Astrocyte (in vitro differentiated cells and primary cell): ENCODE measurements at regions not wholly inside any gene's neighbourhood (a gene's known extent, or its start where the extent isn't known, plus 50 kb on each side); places are given as distances from the start of the nearest gene placed in this dataset.

Experiments used
- DNase-seq: peaks from one replicate; pipeline ENCODE4 v3.0.0-alpha.2; 2010; ENCODE audit warnings: low read depth
- FAIRE-seq: peaks from 2 replicates; lab custom pipeline; 2011; peaks lifted over from hg19 to GRCh38; lab: Jason Lieb, UNC
- H2AFZ ChIP-seq: 2 replicates; pipeline ENCODE4 v1.6.0; 2012; ENCODE audit warnings: low read depth, low read length, inconsistent platforms
- H3K27ac ChIP-seq: 2 replicates; pipeline ENCODE4 v1.5.1; 2011; ENCODE audit warnings: low read depth, low read length, inconsistent platforms
- H3K27me3 ChIP-seq: 2 replicates; pipeline ENCODE4 v1.6.0; 2011; ENCODE audit warnings: low read length, inconsistent platforms; ENCODE audit not compliant: insufficient read depth
- H3K36me3 ChIP-seq: 2 replicates; pipeline ENCODE4 v1.5.1; 2011; ENCODE audit warnings: low read length, inconsistent platforms; ENCODE audit not compliant: insufficient read depth
- H3K4me1 ChIP-seq: 2 replicates; pipeline ENCODE4 v1.5.1; 2011; ENCODE audit warnings: low read length, inconsistent platforms; ENCODE audit not compliant: insufficient read depth
- H3K4me2 ChIP-seq: 2 replicates; pipeline ENCODE4 v1.6.0; 2012; ENCODE audit warnings: low read length, inconsistent platforms
- H3K4me3 ChIP-seq: 2 replicates; pipeline ENCODE4 v1.5.1; 2011; ENCODE audit warnings: low read depth, mild to moderate bottlenecking, low read length, inconsistent platforms; ENCODE audit not compliant: insufficient read depth
- H3K79me2 ChIP-seq: 2 replicates; pipeline ENCODE4 v1.6.0; 2012; ENCODE audit warnings: mild to moderate bottlenecking, low read length, inconsistent platforms; ENCODE audit not compliant: insufficient read depth
- H3K9ac ChIP-seq: 2 replicates; pipeline ENCODE4 v1.6.0; 2012; ENCODE audit warnings: mild to moderate bottlenecking, low read length, inconsistent platforms
- H3K9me3 ChIP-seq: 2 replicates; pipeline ENCODE4 v1.5.1; 2012; ENCODE audit warnings: low read depth, mild to moderate bottlenecking, low read length, inconsistent platforms; ENCODE audit not compliant: insufficient read depth
- H4K20me1 ChIP-seq: 2 replicates; pipeline ENCODE4 v1.6.0; 2012; ENCODE audit warnings: low read length, inconsistent platforms; ENCODE audit not compliant: insufficient read depth
- H3K27ac Mint-ChIP-seq: one replicate; pipeline ENCODE4 v1.8.0; 2021; ENCODE audit warnings: mild to moderate bottlenecking, mixed read lengths; ENCODE audit not compliant: unreplicated experiment
- H3K27me3 Mint-ChIP-seq: one replicate; pipeline ENCODE4 v1.8.0; 2021; ENCODE audit warnings: low read depth, mixed read lengths; ENCODE audit not compliant: unreplicated experiment
- H3K36me3 Mint-ChIP-seq: one replicate; pipeline ENCODE4 v1.8.0; 2021; ENCODE audit warnings: low read depth, mixed read lengths; ENCODE audit not compliant: unreplicated experiment
- H3K4me1 Mint-ChIP-seq: one replicate; pipeline ENCODE4 v1.8.0; 2021; ENCODE audit warnings: low read depth, mixed read lengths; ENCODE audit not compliant: unreplicated experiment
- H3K4me3 Mint-ChIP-seq: one replicate; pipeline ENCODE4 v1.8.0; 2021; ENCODE audit warnings: mild to moderate bottlenecking, moderate library complexity, mixed read lengths; ENCODE audit not compliant: unreplicated experiment
- H3K9me3 Mint-ChIP-seq: one replicate; pipeline ENCODE4 v1.8.0; 2021; ENCODE audit warnings: mild to moderate bottlenecking, mixed read lengths; ENCODE audit not compliant: unreplicated experiment
- CTCF ChIP-seq: IDR thresholded peaks from 2 replicates; pipeline ENCODE4 v1.5.1; 2011; ENCODE audit warnings: low read depth, mild to moderate bottlenecking, inconsistent platforms, low read length, moderate library complexity; ENCODE audit not compliant: insufficient read depth
- EZH2 ChIP-seq: IDR thresholded peaks from 2 replicates; pipeline ENCODE4 v1.6.1; 2012; ENCODE audit warnings: mild to moderate bottlenecking, low read length, inconsistent platforms; ENCODE audit not compliant: insufficient read depth

DNA sequence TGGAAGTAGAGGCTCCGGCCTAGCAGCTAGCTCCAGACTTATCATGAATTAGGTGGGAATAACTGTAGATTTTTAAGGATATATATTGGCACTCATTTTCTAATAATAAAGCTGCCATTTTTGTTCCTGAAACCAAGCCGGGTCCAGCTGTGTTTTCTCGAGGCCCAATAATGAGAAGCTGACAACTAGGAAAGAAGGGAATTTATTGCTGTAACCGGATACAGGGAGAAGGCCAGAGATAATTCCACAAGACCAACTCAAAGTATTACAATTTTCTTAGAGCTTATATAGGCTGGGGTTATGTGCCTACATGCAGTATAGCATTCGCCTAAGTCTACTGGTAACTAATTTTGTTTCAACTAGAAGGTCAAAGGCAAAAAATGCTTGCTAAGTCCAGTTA is 122.3 kb upstream of the FBXO33 start:
- Histone ChIP-seq H3K27ac (no peak overlapping the region), H3K79me2 (no peaks in the 10 kb centered on the region), H3K9ac (no peak overlapping the region), H3K9me3 (no peaks in the 10 kb centered on the region), H3K4me2 (no peak overlapping the region), H3K4me1 (no peaks in the 10 kb centered on the region), H3K36me3 (no peaks in the 10 kb centered on the region), H2AFZ (no peak overlapping the region), H3K27me3 (no peaks in the 10 kb centered on the region), H4K20me1 (no peaks in the 10 kb centered on the region), H3K4me3 (no peak overlapping the region)
- H3K4me1 Mint-ChIP-seq: no peaks in the 10 kb centered on the region
- DNase-seq (no peak), FAIRE-seq (no peak)
- H3K4me3 Mint-ChIP-seq: no peak overlapping the region
- H3K27me3 Mint-ChIP-seq: no peaks in the 10 kb centered on the region
- peaks cover 5% of the 10 kb centered on the region for H3K9me3 Mint-ChIP-seq
- no peaks in the 10 kb centered on the region for H3K36me3 Mint-ChIP-seq
- TF ChIP-seq CTCF: no peak
- no peak overlapping the region for H3K27ac Mint-ChIP-seq

- Mint-ChIP-seq H3K27ac (no peak overlapping the region), H3K4me3 (no peak overlapping the region), H3K9me3 (no peaks in the 10 kb centered on the region), H3K27me3 (no peaks in the 10 kb centered on the region), H3K36me3 (no peaks in the 10 kb centered on the region), H3K4me1 (no peaks in the 10 kb centered on the region)
- TF ChIP-seq EZH2 (no peak), CTCF (no peak)
- DNase-seq: no peak
- Histone ChIP-seq H3K4me2 (no peak overlapping the region), H3K27ac (no peak overlapping the region), H2AFZ (no peak overlapping the region), H3K9ac (no peak overlapping the region), H3K36me3 (no peaks in the 10 kb centered on the region), H3K27me3 (no peaks in the 10 kb centered on the region), H3K4me3 (no peak overlapping the region), H3K79me2 (no peaks in the 10 kb centered on the region), H4K20me1 (no peaks in the 10 kb centered on the region), H3K4me1 (no peaks in the 10 kb centered on the region), H3K9me3 (no peaks in the 10 kb centered on the region)
- FAIRE-seq: no peak
Observed at GRCh38 chr14:39548358-39548757, 116.1 kb upstream of the FBXO33 start.

DNA sequence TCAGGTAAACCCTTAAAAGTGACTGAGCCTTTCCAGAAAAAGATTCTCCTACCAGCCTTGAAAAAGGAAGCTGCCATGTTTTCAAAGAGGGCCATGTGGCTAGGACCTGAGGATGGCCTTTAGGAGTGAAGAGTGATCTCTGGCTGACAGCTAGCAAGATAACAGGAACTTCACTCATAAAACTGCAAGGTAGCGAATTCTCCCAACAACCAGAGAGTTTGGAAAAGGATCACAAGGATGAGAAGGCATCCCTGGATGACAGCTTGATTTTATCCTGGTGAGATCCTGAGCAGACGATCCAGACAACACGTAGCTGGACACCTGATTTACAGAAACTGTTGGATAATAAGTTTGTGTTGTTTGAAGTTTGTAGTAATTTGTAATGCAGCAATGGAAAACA is 115.6 kb upstream of the FBXO33 start:
- Histone ChIP-seq H3K9ac (no peak overlapping the region), H3K4me2 (no peak overlapping the region), H4K20me1 (no peaks in the 10 kb centered on the region), H2AFZ (no peak overlapping the region), H3K79me2 (no peaks in the 10 kb centered on the region), H3K4me1 (no peaks in the 10 kb centered on the region), H3K4me3 (no peak overlapping the region), H3K27me3 (no peaks in the 10 kb centered on the region), H3K9me3 (no peaks in the 10 kb centered on the region), H3K27ac (no peak overlapping the region), H3K36me3 (no peaks in the 10 kb centered on the region)
- Mint-ChIP-seq H3K36me3 (no peaks in the 10 kb centered on the region), H3K27me3 (no peaks in the 10 kb centered on the region), H3K9me3 (no peaks in the 10 kb centered on the region), H3K27ac (no peak overlapping the region), H3K4me1 (no peaks in the 10 kb centered on the region), H3K4me3 (no peak overlapping the region)
- FAIRE-seq (no peak), DNase-seq (no peak)
- TF ChIP-seq EZH2 (no peak), CTCF (no peak)
